OCI-LY3 (cell line): ENCODE measurements at regions not wholly inside any gene's neighbourhood (a gene's known extent, or its start where the extent isn't known, plus 50 kb on each side); places are given as distances from the start of the nearest gene placed in this dataset.

ENCODE experiments used
- H2AFZ ChIP-seq: fragments of 200-600, 300-600 bp; shearing (Covaris generic); 2 replicates; pipeline ENCODE4 v1.6.0; 2014; ENCODE audit warnings: antibody characterized with exemption, low read depth, low read length
- H3K27ac ChIP-seq: fragments of 200-600, 300-600 bp; sonication (generic); 2 replicates; pipeline ENCODE4 v1.5.1; 2014; ENCODE audit warnings: mild to moderate bottlenecking, low read length, moderate library complexity, mixed read lengths
- H3K27me3 ChIP-seq: fragments of 200-600, 300-600 bp; sonication (generic); 2 replicates; pipeline ENCODE4 v1.6.1; 2014; ENCODE audit warnings: low read depth, low read length, mixed read lengths
- H3K36me3 ChIP-seq: fragments of 200-600, 300-600 bp; sonication (generic); replicated peaks from 2 replicates; pipeline ENCODE3; 2014; ENCODE audit warnings: low read depth, low read length, mixed read lengths
- H3K4me1 ChIP-seq: fragments of 300-600, 200-600 bp; sonication (generic); 2 replicates; pipeline ENCODE4 v1.6.1; 2014; ENCODE audit warnings: low read length, mixed read lengths
- H3K4me2 ChIP-seq: fragments of 200-600, 300-600 bp; sonication (generic); 2 replicates; pipeline ENCODE4 v1.6.1; 2014; ENCODE audit warnings: low read length, mixed read lengths
- H3K4me3 ChIP-seq: fragments of 300-600, 200-600 bp; sonication (generic); 2 replicates; pipeline ENCODE4 v1.5.1; 2014; ENCODE audit warnings: antibody characterized with exemption, mild to moderate bottlenecking, low read length, moderate library complexity
- H3K79me2 ChIP-seq: fragments of 300-600, 200-600 bp; shearing (Covaris generic); 2 replicates; pipeline ENCODE4 v1.6.1; 2014; ENCODE audit warnings: mild to moderate bottlenecking, low read length, mixed read lengths
- H3K9ac ChIP-seq: fragments of 300-600, 200-600 bp; shearing (Covaris generic); 2 replicates; pipeline ENCODE4 v1.6.0; 2014; ENCODE audit warnings: mild to moderate bottlenecking, low read length, moderate library complexity
- H3K9me3 ChIP-seq: fragments of 200-600, 300-600 bp; shearing (Covaris generic); 2 replicates; pipeline ENCODE4 v1.6.1; 2014; ENCODE audit warnings: low read length, mixed read lengths; ENCODE audit not compliant: insufficient read depth
- H4K20me1 ChIP-seq: fragments of 200-600, 300-600 bp; sonication (generic); 2 replicates; pipeline ENCODE4 v1.6.1; 2016; ENCODE audit warnings: low read length, mixed read lengths; ENCODE audit not compliant: insufficient read depth
- CTCF ChIP-seq: fragments of 200-600, 300-600 bp; sonication (generic); IDR thresholded peaks from 2 replicates; pipeline ENCODE4 v1.5.1; 2014; ENCODE audit warnings: antibody characterized with exemption, low read length, low read depth
- EZH2phosphoT487 ChIP-seq: fragments of 200-600 bp; shearing (Covaris generic); IDR thresholded peaks from 2 replicates; pipeline ENCODE4 v1.6.1; 2018; ENCODE audit warnings: antibody characterized with exemption, mixed run types, low read depth

- H3K9ac ChIP-seq: no peak overlapping the region
- TF ChIP-seq CTCF (no peak), EZH2phosphoT487 (no peak)
- no peaks in the 10 kb centered on the region for H3K36me3 ChIP-seq
- H3K4me3 ChIP-seq: no peak overlapping the region
- no peak overlapping the region for H3K4me2 ChIP-seq
- H3K27me3 ChIP-seq: no peaks in the 10 kb centered on the region; the same call in 1 of the 2 replicates
- no peaks in the 10 kb centered on the region for H3K9me3 ChIP-seq
- no peaks in the 10 kb centered on the region for H3K4me1 ChIP-seq
- H3K27ac ChIP-seq: no peak overlapping the region
- H2AFZ ChIP-seq: no peak overlapping the region
- no peaks in the 10 kb centered on the region for H4K20me1 ChIP-seq
- no peaks in the 10 kb centered on the region for H3K79me2 ChIP-seq
These were observed 84.6 kb upstream of the PDE1C start for GRCh38 chr7:32154797-32155196.

DNA sequence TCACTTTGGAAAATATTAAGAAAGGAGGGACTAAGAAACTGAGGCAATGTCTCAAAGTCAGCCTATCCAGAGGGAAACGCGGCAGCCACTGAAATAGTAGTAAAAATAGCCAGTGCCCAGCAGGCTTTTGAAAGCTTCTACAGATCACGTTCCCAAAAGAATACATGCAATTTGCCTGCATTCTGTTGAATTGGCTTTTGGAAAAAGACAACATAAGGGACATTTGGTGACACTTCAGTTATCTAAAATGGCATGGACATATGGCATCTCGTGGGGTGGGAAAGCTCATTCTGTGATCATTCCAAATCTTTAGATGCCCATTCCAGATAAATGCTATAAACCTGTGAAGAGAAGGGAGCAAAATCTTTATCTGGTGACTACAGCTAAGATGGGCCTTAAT lies 82.8 kb upstream of the PDE1C start:
- Histone ChIP-seq H3K36me3 (no peaks in the 10 kb centered on the region), H3K4me1 (no peaks in the 10 kb centered on the region), H3K9me3 (no peaks in the 10 kb centered on the region), H4K20me1 (no peaks in the 10 kb centered on the region), H3K79me2 (no peaks in the 10 kb centered on the region), H3K27me3 (no peaks in the 10 kb centered on the region; the same call in 1 of the 2 replicates), H3K27ac (no peak overlapping the region), H3K4me2 (no peak overlapping the region), H3K9ac (no peak overlapping the region), H3K4me3 (no peak overlapping the region), H2AFZ (no peak overlapping the region)
- TF ChIP-seq EZH2phosphoT487 (no peak), CTCF (no peak)

GRCh38 chr7:32152576-32152975 lies 82.4 kb upstream of the PDE1C start:
- H2AFZ ChIP-seq: no peak overlapping the region
- no peak overlapping the region for H3K27ac ChIP-seq
- H4K20me1 ChIP-seq: no peaks in the 10 kb centered on the region
- H3K79me2 ChIP-seq: no peaks in the 10 kb centered on the region
- H3K27me3 ChIP-seq: no peaks in the 10 kb centered on the region; the same call in 1 of the 2 replicates
- H3K4me1 ChIP-seq: no peaks in the 10 kb centered on the region
- H3K36me3 ChIP-seq: no peaks in the 10 kb centered on the region
- no peaks in the 10 kb centered on the region for H3K9me3 ChIP-seq
- no peak overlapping the region for H3K4me3 ChIP-seq
- H3K9ac ChIP-seq: no peak overlapping the region
- H3K4me2 ChIP-seq: no peak overlapping the region
- TF ChIP-seq EZH2phosphoT487: no peak
- TF ChIP-seq CTCF: no peak

- no peak overlapping the region for H3K4me2 ChIP-seq
These were observed 80.4 kb upstream of the PDE1C start for GRCh38 chr7:32150589-32150988.

More at GRCh38 chr7:32150589-32150988, 80.4 kb upstream of the PDE1C start:
- H3K9me3 ChIP-seq: no peaks in the 10 kb centered on the region
- no peaks in the 10 kb centered on the region for H3K4me1 ChIP-seq
- no peak overlapping the region for H3K4me3 ChIP-seq
- H2AFZ ChIP-seq: no peak overlapping the region
- H3K36me3 ChIP-seq: no peaks in the 10 kb centered on the region
- H3K9ac ChIP-seq: no peak overlapping the region
- H3K27me3 ChIP-seq: no peaks in the 10 kb centered on the region
- no peak overlapping the region for H3K27ac ChIP-seq
- H3K79me2 ChIP-seq: no peaks in the 10 kb centered on the region
- TF ChIP-seq CTCF: no peak
- TF ChIP-seq EZH2phosphoT487: no peak
- no peaks in the 10 kb centered on the region for H4K20me1 ChIP-seq
